ENCODE measurements at regions not wholly inside any gene's neighbourhood (a gene's known extent, or its start where the extent isn't known, plus 50 kb on each side); places are given as distances from the start of the nearest gene placed in this dataset.

DNA sequence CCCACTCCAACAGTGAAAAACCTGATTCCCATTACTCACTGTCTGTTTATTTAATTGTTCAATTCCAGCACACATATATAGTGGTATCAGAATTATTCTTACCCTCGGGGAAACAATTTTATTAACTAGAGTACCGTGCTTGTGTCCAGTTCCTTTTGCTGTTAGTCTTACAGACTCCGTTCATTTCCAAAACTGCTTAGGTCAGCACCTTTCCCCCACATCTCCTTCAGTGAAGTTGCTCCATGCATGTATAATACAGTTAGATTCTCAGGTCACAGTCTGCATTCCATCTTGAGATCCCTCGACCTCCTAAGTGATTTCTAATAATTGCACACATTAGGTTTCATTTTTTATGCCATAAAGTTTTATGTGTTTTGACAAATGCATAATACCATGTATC, 56.3 kb upstream of the ZNF521 start:
- Histone ChIP-seq H3K36me3 (ENCODE audit: low read depth, low read length) (no peaks in the 10 kb centered on the region), H3K4me1 (ENCODE audit: insufficient read depth, low read length) (no peaks in the 10 kb centered on the region), H3K4me2 (ENCODE audit: low read length) (no peak overlapping the region), H3K9me2 (replicated peaks; ENCODE audit: low read length) (no peaks in the 10 kb centered on the region), H2AFZ (ENCODE audit: low read length) (no peak overlapping the region), H3K27ac (ENCODE audit: low read length) (no peak overlapping the region), H3K9me3 (ENCODE audit: low read length) (no peaks in the 10 kb centered on the region), H3K79me2 (ENCODE audit: low read length) (no peaks in the 10 kb centered on the region), H3F3A (ENCODE audit: low read length, unreplicated experiment) (no peaks in the 10 kb centered on the region), H3K27me3 (ENCODE audit: low read length) (peaks cover 44% of the 10 kb centered on the region), H3K9ac (ENCODE audit: low read length) (no peak overlapping the region), H4K20me1 (ENCODE audit: low read length) (no peaks in the 10 kb centered on the region), H3K4me3 (ENCODE audit: low read length) (no peak overlapping the region)
- no TSS peak for BruUV-seq (replicated peaks)
- ATAC-seq (no peak), DNase-seq (no peak)
- POLR2A ChIA-PET (ENCODE audit: unreplicated experiment): no interaction called here
- intact Hi-C loops (cut with micrococcal nuclease): no loop called here
- CTCF ChIA-PET: no interaction called here
- TF ChIP-seq, protein P1, sequence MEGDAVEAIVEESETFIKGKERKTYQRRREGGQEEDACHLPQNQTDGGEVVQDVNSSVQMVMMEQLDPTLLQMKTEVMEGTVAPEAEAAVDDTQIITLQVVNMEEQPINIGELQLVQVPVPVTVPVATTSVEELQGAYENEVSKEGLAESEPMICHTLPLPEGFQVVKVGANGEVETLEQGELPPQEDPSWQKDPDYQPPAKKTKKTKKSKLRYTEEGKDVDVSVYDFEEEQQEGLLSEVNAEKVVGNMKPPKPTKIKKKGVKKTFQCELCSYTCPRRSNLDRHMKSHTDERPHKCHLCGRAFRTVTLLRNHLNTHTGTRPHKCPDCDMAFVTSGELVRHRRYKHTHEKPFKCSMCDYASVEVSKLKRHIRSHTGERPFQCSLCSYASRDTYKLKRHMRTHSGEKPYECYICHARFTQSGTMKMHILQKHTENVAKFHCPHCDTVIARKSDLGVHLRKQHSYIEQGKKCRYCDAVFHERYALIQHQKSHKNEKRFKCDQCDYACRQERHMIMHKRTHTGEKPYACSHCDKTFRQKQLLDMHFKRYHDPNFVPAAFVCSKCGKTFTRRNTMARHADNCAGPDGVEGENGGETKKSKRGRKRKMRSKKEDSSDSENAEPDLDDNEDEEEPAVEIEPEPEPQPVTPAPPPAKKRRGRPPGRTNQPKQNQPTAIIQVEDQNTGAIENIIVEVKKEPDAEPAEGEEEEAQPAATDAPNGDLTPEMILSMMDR (conservative IDR thresholded peaks at IDR 0.05; ENCODE audit: low read depth, low read length): no peak
- no peak for TF ChIP-seq EZH2phosphoT487 (IDR thresholded peaks at IDR 0.05; ENCODE audit: borderline replicate concordance, low read length)
- TF ChIP-seq EZH2 (IDR thresholded peaks at IDR 0.05; ENCODE audit: low read length, unreplicated experiment): no peak
